ENCODE measurements at regions not wholly inside any gene's neighbourhood (a gene's known extent, or its start where the extent isn't known, plus 50 kb on each side); places are given as distances from the start of the nearest gene placed in this dataset.

DNA sequence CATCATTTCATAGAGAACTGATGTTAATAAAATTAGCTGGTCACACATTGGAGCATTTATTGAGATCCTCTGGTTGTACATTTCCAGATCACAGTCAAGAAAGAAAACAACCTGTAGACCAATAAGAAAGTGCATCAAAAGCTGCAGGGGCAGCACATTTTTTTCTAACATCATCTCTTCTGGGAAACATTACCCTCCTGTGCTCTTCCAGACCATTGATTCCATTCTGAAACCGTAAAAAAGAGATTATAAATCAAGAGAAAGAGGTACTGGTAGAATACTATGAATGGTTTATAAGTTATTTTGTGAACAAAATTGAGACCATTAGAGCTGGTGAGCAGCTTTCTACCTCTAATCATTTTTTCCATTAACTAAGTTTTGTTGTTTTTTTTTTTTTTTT, 1548.2 kb upstream of the CELF4 start:
- no peak for DNase-seq

DNA sequence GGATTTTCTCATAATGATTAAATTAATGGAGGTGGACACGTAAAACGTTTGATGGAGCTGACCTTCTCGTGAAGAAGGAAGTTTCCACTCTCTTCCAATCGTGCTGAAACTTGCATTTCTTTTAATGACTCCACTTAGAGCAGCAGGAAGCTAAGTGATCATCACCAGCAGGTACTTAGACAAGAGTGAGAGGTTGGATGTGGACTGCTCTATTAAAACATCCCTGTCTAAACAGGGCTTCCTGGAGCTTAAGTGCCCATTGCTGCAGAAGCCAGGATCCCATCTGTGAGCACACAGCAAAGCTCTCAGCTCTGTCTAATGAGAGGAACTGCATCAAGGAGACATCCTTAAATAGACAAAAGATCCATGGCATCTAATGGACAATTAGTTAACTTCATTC, 1539.5 kb upstream of the CELF4 start:
- peak; percentile 28 to 56 for DNase-seq

DNA sequence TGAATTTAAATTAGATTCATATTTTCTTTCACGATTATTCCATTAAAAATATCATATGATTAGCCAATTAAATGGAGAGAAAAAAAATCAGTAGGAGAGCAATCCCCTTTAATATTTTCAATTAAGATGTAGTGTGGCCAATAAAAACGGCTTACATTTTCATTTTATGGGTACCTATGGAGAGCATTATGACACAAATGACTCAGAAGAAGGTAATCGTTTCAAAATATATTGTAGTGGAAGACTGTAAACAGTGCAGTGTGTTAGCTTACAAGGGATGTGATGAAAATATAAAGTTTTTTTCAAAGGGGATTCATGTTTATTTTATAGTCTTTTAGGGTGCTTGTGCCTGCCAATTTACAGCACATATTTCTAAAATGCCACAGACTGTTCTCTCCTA, 1507.4 kb upstream of the CELF4 start:
- no peak for DNase-seq

DNA sequence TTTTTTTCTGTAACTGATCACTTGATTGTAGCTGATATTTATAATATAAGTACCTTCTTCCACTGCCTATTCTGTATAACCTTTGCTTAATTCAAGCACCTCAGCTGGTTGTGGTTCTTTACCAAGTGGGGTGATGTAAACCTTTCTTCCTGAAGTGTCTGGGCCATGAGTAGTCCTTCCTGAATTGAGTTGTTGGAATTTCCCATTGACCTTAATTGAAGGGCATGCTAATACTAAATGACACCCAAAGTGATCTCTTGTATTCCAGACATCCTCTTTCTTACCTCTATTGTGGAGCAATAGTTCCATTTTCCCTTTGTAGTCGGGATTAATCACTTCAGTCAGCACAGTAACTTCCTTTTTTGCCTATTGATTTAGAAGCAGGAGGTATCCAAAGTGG, 1496.8 kb upstream of the CELF4 start:
- no peak for DNase-seq

DNA sequence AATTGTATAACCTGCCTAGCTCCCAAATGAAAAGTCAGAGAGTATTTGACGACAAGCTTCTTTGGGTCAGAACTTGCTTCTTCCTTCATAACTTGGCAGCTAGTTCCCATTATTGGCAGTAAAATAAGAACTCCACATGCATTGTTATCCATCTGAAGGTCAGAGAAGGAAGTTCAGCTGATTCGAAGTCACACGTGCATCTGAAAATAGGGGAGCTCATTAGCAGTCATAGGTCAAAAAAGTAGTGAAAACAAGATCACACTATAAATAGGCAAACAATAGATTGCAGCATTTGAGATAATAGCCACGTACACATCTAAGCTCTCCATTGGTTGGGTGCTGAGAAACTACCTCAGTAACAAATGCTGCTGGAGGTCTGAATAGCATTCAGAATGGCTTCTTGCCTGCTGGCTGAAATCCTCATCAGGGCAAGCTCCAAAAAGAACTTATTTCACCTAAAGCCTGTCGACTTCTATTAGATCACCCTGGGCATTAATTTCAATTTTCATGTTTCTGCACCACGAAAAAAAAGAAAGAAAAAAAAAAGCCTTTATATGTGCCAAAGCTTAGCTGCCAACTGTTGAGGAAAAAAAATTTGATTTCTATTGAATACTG, 1492.9 kb upstream of the CELF4 start:
- DNase-seq: no peak

DNA sequence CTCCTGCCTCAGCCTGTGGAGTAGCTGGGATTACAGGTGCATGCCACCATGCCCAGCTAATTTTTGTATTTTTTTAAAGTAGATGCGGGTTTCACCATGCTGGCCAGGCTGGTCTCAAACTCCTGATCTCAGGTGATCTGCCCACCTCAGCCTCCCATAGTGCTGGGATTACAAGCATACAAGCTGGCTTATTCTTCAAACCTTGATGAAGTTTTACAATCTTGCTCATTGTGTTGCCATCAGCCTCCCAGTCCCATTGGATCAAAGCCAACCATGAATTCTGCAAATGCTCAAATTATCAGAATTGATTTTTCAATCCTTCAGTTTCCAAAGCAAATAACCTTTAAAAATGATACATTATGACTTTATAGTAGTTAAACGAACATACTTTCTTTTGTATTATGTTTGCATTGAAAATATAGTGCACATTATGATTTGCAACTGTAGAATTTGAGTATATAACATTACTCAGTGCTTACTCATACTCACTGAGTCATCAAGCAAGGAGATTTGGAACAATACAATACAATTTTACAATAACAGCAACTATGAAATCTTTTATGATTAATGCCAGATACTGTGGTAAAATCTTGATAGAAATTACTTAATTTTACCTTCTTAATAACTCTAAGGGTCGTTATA, 1491.9 kb upstream of the CELF4 start:
- no peak for DNase-seq

DNA sequence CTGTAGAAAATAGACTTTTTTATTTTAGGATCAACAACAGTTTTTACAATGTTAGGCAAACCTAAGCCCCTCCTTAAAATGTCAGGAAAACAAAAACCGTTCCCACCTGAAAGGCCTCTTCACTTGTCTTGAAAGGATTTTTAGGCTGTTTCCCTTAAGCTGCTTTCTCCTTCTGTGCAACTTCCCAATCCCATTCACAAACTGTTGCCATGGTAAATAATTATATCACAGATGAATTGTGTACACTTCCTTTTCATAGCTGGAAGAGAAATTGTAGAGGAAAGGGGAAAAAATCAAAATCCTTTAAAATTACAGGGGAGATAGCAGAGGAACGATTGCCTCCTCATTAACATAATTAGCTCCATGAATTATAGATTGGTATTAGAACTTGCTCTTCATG, 1488.0 kb upstream of the CELF4 start:
- no peak for DNase-seq

DNA sequence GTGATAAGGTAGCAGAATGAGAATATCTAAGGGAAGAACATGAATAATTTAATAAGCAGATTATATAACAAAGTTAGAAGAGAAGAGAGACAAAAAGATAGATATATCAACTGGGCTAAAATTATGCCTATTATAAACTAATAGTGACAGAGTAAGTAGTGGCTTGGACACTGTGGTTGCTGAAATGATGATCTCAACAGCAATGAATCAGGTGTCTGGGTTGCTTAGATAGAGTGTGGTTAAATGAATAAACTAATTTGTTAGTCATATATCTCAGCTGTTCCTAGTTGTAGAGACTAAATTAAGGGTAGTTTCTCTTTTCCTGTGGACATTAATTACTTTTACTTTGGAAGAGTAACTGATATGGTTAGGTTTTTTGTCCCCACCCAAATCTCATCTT, 1485.4 kb upstream of the CELF4 start:
- no peak for DNase-seq

DNA sequence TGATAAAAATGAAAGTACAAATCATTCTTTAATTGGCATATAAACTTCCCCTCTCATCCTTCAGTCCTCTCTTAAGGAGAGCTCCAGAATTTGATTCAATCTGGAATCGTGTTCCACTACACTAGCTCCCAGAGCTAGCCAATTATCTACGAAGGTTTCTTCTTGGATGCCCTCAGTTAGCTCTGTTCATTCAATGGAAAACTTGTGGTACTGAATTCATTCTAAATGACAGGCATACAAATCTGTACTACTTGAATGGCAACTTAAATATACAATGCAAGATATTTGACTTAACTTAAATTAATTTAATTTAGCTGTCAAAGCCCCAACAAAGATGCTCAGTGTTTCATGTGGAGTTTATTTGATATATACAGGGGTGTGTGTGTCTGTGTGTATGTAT, 1474.2 kb upstream of the CELF4 start:
- DNase-seq: no peak

DNA sequence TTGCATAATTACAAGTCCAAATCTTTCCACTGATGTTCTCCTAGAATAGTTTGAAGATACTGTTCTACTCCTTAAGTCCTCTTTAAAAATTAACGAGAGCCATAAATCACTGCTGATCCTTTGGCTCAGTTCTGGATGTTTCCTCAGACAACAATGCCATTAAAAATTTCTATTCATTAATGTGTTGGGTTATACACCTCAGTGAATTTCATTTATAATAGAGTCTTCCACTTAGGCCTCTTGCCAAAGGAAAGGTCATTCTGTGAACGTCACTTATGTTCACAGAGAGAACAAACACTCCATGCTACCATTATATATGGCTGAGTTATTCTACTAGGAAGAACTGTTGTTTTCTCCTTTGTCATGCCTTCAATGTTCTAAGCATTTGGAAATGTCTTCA, 1472.3 kb upstream of the CELF4 start:
- no peak for DNase-seq

DNA sequence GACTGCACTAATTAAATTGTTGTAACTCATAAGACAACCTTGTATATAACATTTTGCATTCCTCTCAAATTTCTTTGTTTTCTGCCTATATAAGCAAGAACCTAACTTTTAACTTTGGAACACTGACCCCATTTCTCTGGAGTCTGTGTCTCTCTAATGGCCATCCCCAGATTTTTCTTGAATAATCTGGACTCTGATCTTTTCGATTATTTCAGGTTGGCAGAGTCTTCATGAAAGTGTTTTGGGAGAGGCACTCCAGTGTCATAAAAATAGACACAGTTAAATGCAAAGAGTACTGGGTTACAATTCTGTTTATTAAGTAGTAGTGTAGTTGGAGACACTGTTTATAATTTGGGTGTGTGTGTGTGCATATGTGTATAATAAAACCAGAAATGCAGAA, 1467.7 kb upstream of the CELF4 start:
- no peak for DNase-seq

DNA sequence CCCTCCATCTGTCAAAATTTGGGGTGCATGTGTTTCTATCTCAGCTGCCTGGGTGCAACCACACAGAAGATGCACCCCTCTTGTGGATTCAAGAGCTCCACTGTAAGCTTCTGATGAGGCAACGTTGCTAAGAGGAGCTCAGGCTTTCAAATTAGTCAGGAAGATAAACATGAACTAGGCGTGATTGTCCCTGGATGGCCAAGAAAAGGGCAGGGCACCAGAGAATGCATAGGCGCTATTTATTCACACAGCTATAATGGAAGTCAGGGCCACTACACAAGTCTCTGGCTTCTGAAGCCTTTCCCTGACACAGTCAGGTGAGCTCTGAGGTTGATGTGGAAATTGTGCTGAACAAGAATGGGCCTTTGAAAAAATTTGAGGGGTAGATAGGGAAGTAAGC, 1466.0 kb upstream of the CELF4 start:
- no peak for DNase-seq

DNA sequence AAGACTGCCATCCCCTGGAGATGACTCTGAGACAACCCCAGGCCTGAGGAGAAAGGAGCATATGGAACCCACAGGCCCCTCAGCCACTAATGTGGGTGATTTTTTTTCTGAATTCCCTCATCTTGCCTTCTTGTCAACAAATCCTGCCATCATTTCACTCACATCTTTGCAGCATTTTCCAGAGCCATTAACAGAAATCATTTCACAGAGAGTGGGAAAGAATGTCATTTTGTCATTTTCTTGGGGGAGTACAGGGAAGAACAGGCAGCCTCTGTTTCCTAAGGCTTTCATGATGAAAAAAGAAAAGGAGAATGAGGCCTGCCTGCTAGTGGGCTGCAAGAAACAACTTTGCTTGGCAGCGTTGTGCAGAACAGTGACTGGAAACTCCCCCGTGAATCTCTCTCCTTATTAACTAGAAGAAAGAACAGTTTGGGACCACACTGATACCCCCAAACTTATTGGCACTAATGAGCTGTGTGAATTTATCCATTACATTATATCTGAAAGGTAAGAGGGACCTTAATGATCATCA, 1464.6 kb upstream of the CELF4 start:
- no peak for DNase-seq

DNA sequence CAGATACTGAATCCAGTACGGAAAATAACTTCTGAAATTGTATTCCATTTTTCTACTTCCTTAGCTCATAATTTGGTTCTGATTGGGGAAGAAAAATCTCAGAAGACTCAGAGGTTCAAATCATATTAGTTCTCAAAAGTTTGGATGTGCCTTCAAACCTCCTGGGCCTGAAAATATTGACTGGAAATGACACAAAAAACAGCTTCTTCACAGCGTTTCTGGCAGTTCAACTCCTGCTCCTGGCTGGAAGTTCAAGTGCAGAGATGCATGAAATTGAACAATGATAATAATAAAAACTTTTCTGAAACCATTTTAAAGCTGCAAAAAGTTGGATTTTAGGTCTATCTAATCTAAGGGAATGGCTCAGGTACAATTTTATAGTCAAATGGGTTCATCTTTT, 1459.9 kb upstream of the CELF4 start:
- DNase-seq: no peak

DNA sequence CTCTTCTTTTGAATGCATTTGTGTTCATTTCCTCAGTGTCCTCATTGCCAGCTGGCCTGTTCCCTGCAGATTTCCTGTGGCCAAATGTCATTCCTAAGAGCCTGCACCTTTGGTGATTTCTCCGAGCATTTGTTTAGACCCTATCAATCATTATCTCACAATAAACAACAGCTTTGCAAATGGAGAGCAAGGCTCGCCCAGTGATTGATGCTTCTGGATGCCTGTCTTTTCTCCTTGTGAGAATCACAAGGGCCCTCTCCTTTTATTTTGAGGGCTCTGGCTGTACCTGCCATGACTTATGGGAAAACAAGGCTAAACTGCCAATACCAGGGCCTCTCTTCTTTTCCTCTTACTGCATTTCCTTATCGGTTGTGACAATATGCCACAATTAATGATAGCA, 1454.4 kb upstream of the CELF4 start:
- DNase-seq: no peak

DNA sequence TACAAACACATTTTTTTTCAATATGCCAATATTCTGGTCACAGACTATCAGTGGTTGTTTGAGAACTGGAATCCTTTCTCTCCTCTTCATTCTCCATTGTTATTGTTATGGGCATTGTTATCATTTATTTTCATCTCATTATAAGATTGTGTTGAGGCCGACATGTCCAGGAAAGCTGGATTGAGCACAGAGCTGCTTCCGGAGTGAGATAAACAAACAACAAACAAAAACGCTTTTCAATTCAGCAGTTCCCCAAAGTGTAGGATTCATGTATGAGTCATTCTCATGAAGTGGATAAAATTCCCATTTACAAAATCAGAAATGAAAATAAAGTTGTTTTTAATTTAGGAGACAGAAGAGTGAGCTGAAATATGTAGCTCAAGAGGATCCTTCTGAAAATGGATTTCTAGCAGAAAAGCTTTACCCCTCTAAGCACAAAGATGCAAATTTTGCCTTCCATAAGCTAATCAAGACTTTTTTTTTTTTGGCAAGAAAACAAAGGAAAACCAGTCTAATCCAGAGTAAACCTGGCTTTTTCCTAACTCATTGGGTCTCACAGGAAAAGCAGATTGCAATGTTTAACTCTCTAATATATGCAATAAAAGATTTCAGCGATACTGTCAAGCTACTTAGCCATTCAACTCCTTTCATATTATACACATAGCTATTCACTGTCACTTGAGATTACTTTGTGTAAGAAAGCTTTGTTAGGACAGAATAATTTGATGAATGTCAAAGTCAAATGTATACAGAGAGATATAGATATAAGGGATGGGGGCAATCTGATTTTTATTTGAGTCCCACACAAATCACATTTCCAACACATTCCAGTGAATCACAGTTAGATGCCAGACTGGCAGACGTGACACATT, 1441.7 kb upstream of the CELF4 start:
- no peak for DNase-seq

DNA sequence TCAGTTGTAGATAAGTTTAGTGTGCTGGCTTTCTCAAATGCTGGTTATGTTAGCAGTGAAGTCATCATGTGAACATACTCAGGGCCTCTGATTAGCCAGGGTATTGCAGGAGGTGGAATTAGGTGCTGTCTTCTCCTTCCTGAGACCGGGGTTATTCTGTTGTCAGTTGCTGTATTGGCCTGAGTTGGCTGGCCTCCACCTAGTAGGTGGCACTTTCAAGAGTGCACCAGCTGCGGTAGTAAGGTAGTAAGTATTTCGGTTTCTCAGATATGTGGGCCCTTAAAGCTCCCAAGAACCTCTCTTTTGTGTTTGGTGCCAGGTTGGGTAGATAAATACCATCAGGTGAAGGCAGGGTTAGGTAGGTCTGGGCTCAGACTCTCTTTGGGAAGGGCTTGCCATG, 1430.5 kb upstream of the CELF4 start:
- DNase-seq: no peak

DNA sequence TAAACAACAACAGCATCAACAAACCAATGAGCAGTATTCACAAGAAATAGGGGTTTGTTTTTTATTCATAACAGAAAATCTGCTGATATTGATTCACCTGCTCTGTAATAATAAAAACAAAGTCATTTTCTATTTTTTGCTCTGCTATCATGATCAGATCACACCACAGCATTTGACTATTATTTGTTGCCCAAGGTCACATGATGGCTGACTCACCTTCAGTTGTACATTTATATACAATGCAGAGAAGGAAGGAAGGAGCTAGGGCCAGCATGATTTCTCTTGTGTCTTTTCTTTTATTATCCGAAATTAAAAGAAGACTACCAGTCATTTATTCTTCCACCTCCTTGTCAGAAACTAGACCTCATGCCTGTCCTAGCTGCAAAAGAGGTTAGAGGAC, 1427.7 kb upstream of the CELF4 start:
- no peak for DNase-seq

DNA sequence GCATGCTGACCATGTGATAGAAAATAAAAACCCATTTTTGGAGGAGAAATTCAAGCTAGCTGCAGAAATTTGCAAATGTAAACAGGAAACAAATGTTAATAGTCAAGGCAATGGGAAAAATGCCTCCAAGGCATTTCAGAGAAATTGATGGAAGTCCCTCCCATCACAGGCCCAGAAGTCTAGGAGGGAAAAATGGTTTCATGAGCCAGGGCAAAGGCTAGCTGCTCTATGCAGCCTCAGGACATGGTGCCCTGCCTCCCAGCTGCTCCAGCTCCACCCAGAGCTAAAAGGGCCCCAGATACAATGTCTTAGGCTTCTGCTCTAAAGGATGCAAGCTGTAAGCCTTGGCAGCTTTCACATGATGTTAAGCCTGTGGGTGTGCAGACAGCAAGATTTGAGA, 1419.4 kb upstream of the CELF4 start:
- no peak for DNase-seq

DNA sequence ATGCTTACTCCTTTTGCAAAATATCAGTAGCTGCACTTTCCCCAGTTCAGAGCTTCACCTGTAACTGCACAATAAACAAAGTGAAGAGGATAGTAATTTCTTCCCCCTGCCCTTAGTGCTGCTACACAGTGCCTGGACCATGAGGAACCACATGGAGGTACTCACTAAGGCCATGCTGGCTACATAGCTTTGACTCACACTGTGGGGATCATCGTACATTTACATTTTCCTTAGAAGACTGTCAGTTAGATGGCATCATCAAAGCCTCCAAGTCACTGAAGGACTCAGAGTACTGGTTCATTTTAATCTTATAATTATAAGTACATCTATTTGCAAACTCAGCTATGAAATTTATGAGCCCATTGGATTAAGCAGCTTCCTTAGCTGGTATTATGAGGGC, 1416.5 kb upstream of the CELF4 start:
- no peak for DNase-seq

DNA sequence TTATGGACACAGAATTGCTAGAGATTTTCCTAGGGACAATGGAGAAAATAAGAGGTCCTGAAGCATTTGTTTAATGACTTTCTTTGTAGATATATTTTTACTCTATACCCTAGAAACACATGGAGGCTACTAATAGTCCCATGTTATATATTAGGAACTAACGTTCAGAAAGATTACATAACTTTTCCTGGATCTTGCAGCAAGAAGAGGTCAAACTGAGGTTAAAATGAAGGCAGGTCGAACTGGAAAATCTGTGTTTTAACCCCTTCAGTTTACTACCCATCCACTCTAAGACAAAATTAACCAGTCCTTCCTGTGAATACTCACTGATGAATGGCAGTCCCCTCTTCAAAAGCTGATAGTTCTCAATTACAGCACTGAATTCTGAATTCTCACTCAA, 1415.8 kb upstream of the CELF4 start:
- DNase-seq: no peak

DNA sequence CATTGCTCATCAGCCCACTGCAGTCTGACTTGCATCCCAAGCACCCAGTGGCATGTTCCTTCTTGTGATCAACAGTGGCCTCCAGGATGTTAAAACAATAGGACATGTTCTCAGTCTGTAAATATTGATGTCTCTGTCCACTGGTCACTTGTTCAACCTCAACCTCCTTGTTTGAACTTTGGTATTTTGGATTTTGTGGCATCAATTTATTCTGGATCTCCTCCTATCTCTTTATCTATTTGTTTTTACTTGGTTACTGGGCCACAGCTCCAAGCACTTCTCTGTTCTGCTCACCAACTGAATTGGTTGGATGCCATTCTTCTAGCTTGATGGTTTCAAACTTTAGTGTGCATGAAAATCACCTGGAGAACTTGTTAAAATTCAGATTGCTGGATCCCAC, 1414.8 kb upstream of the CELF4 start:
- DNase-seq: no peak

DNA sequence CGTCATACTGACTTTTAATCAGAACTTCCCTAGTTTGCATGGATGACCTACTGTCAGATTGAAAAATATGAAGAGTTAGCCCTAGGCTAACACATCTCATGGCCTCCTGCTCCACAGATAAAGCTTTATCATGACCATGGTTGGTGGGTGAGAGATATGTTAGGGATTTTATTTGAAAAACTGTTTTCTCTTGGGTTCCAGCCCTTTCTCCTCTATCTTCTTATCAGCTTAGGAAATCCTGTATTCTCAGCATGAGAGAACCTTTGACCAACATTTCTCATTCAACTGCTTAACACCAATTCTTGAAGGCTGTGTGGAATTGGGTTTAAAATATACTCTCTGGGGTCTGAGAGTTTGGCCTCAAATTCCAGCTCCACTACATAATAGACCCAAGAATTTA, 1407.0 kb upstream of the CELF4 start:
- DNase-seq: no peak

DNA sequence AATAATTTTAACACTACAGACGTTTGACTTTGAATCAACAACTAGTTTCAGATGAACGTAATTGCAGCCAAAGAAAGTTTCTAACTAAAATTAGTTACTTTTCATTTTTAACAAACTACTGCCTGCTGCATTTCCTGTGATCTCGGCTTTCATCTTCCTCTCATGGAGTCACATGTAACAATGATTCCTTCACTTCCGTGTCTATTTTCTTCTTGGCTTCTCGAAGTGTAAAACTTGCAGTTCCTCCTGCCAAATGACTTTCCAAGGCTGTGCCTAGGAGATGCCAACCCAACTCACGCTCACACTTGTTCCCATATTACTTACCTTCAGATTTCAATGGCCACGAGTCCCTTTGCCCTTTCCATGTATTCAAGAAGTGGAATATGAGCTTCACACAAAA, 1406.3 kb upstream of the CELF4 start:
- DNase-seq: no peak

Measured in NCI-H187 (cell line).